H1 (cell line): ENCODE measurements at regions not wholly inside any gene's neighbourhood (a gene's known extent, or its start where the extent isn't known, plus 50 kb on each side); places are given as distances from the start of the nearest gene placed in this dataset.

Source experiments
- CTCF ChIA-PET: fragments of 300-600 bp; sonication (Branson Sonifier 250); formaldehyde crosslinking; loops from one replicate; lab custom pipeline; 2021; ENCODE audit not compliant: partially characterized antibody; lab: Charles Lee
- POLR2A ChIA-PET: fragments of 300-600 bp; sonication (Branson Sonifier 250); formaldehyde crosslinking; loops from one replicate; lab custom pipeline; 2021; ENCODE audit warnings: inconsistent platforms; ENCODE audit not compliant: partially characterized antibody; lab: Charles Lee
- DNase-seq, 2 experiments: peaks; one replicate each; pipeline versions ENCODE4 v3.0.0 to v3.0.0-alpha.2; 2010 to 2022; ENCODE audit warnings: low spot score in 2 of 2, low read depth in 1 of 2, mixed read lengths in 1 of 2
- FAIRE-seq: peaks from 2 replicates; lab custom pipeline; 2011; peaks lifted over from hg19 to GRCh38; lab: Jason Lieb, UNC
- H2AFZ ChIP-seq: 2 replicates; pipeline ENCODE4 v1.8.1; 2012; ENCODE audit warnings: low read length, inconsistent platforms
- H2AK5ac ChIP-seq: 2 replicates; pipeline ENCODE4 v1.6.1; 2013; ENCODE audit warnings: low read depth, low read length
- H2BK120ac ChIP-seq: replicated peaks from 2 replicates; pipeline ENCODE3; 2013; ENCODE audit warnings: low read depth, low read length, inconsistent platforms
- H2BK12ac ChIP-seq: 2 replicates; pipeline ENCODE4 v1.6.1; 2013; ENCODE audit warnings: low read depth, low read length
- H2BK15ac ChIP-seq: 2 replicates; pipeline ENCODE4 v1.6.1; 2013; ENCODE audit warnings: low read length
- H2BK20ac ChIP-seq: 2 replicates; pipeline ENCODE4 v1.6.1; 2013; ENCODE audit warnings: low read length
- H2BK5ac ChIP-seq: 2 replicates; pipeline ENCODE4 v1.6.1; 2013; ENCODE audit warnings: low read depth, low read length
- H3K14ac ChIP-seq: 2 replicates; pipeline ENCODE4 v1.6.1; 2013; ENCODE audit warnings: inconsistent platforms; ENCODE audit not compliant: insufficient read length
- H3K18ac ChIP-seq: 2 replicates; pipeline ENCODE4 v1.6.1; 2013; ENCODE audit warnings: low read length; ENCODE audit errors: extremely low read depth
- H3K23ac ChIP-seq: 2 replicates; pipeline ENCODE4 v1.6.1; 2013; ENCODE audit warnings: inconsistent platforms; ENCODE audit not compliant: insufficient read length
- H3K23me2 ChIP-seq: 2 replicates; pipeline ENCODE4 v1.6.1; 2013; ENCODE audit warnings: low read depth, low read length
- H3K27ac ChIP-seq: 2 replicates; pipeline ENCODE4 v1.6.1; 2011; ENCODE audit warnings: low read depth, low read length, inconsistent platforms
- H3K27me3 ChIP-seq, 4 experiments: replicated peaks in 1 of 4; 1 replicate in 1 of 4; 2 replicates in 3 of 4; pipeline versions ENCODE4 v1.6.1 to v1.8.1; 2011 to 2013; ENCODE audit warnings: low read length in 3 of 4, mild to moderate bottlenecking in 3 of 4, inconsistent platforms in 2 of 4, mixed read lengths in 2 of 4, moderate library complexity in 1 of 4; ENCODE audit not compliant: control insufficient read depth in 3 of 4, insufficient read depth in 3 of 4; ENCODE audit errors: extremely low read depth in 1 of 4
- H3K36me3 ChIP-seq, 4 experiments: 2 replicates each; pipeline versions ENCODE4 v1.6.1 to v1.8.1; 2011 to 2013; ENCODE audit warnings: mild to moderate bottlenecking in 4 of 4, low read length in 3 of 4, moderate library complexity in 2 of 4, control low read depth in 1 of 4, inconsistent platforms in 1 of 4; ENCODE audit not compliant: insufficient read depth in 4 of 4, control insufficient read depth in 2 of 4
- H3K4ac ChIP-seq: replicated peaks from 2 replicates; pipeline ENCODE3; 2013; ENCODE audit warnings: low read length, low read depth, mixed read lengths, inconsistent platforms; ENCODE audit not compliant: insufficient read length
- H3K4me1 ChIP-seq, 4 experiments: replicated peaks in 1 of 4; 1 replicate in 1 of 4; 2 replicates in 3 of 4; pipeline versions ENCODE4 v1.6.1 to v1.8.1; 2011 to 2013; ENCODE audit warnings: low read length in 3 of 4, inconsistent platforms in 2 of 4, mixed read lengths in 1 of 4; ENCODE audit not compliant: insufficient read depth in 4 of 4, control insufficient read depth in 3 of 4
- H3K4me2 ChIP-seq, 2 experiments: 2 replicates each; pipeline versions ENCODE4 v1.6.1 to v1.8.1; 2011 to 2013; ENCODE audit warnings: low read depth in 2 of 2, low read length in 2 of 2, control low read depth in 1 of 2, inconsistent platforms in 1 of 2, mild to moderate bottlenecking in 1 of 2; ENCODE audit not compliant: insufficient read depth in 1 of 2
- H3K4me3 ChIP-seq, 4 experiments: fragments of 200-600, 300-600 bp in 1 of 4; sonication (generic), shearing (Covaris generic), sonication (Bioruptor Twin) in 1 of 4; 2 replicates each; pipeline versions ENCODE4 v1.5.1 to v1.8.1; 2011 to 2016; ENCODE audit warnings: low read length in 4 of 4, low read depth in 3 of 4, control low read depth in 2 of 4, inconsistent platforms in 2 of 4, mild to moderate bottlenecking in 2 of 4, mixed read lengths in 1 of 4, moderate library complexity in 1 of 4; ENCODE audit not compliant: insufficient read depth in 2 of 4; ENCODE audit errors: extremely low read depth in 1 of 4
- H3K56ac ChIP-seq: replicated peaks from 2 replicates; pipeline ENCODE3; 2013; ENCODE audit warnings: low read depth, mild to moderate bottlenecking, mixed read lengths, low read length, inconsistent platforms; ENCODE audit not compliant: insufficient read length
- H3K79me1 ChIP-seq: 2 replicates; pipeline ENCODE4 v1.6.1; 2013; ENCODE audit warnings: low read depth, low read length, control low read depth
- H3K79me2 ChIP-seq, 2 experiments: 2 replicates each; pipeline versions ENCODE4 v1.6.1 to v1.8.1; 2012 to 2013; ENCODE audit warnings: low read length in 2 of 2, mild to moderate bottlenecking in 2 of 2, inconsistent platforms in 1 of 2; ENCODE audit not compliant: insufficient read depth in 2 of 2, control insufficient read depth in 1 of 2
- H3K9ac ChIP-seq, 4 experiments: replicated peaks in 1 of 4; 1 replicate in 1 of 4; 2 replicates in 3 of 4; pipeline versions ENCODE4 v1.6.1 to v1.8.1; 2011 to 2013; ENCODE audit warnings: low read depth in 3 of 4, low read length in 3 of 4, control low read depth in 2 of 4, mild to moderate bottlenecking in 2 of 4, moderate library complexity in 2 of 4, inconsistent platforms in 1 of 4; ENCODE audit errors: extremely low read depth in 1 of 4
- H3K9me3 ChIP-seq, 2 experiments: 2 replicates each; pipeline versions ENCODE4 v1.6.1 to v1.8.1; 2012 to 2013; ENCODE audit warnings: mild to moderate bottlenecking in 2 of 2, moderate library complexity in 2 of 2, control low read depth in 1 of 2, inconsistent platforms in 1 of 2, low read depth in 1 of 2, low read length in 1 of 2, mixed read lengths in 1 of 2; ENCODE audit not compliant: insufficient read depth in 2 of 2
- H4K20me1 ChIP-seq, 2 experiments: replicated peaks in 1 of 2; 2 replicates each; pipeline versions ENCODE3 to v1.8.1; 2011 to 2013; ENCODE audit warnings: inconsistent platforms in 2 of 2, low read length in 2 of 2, mild to moderate bottlenecking in 1 of 2; ENCODE audit not compliant: insufficient read depth in 2 of 2, control insufficient read depth in 1 of 2
- H4K5ac ChIP-seq: 2 replicates; pipeline ENCODE4 v1.6.1; 2013; ENCODE audit warnings: low read length, low read depth, mixed read lengths, inconsistent platforms; ENCODE audit not compliant: insufficient read length
- H4K8ac ChIP-seq: 2 replicates; pipeline ENCODE4 v1.8.0; 2013; ENCODE audit warnings: mild to moderate bottlenecking, moderate library complexity, low read length, inconsistent platforms; ENCODE audit not compliant: insufficient read depth; ENCODE audit errors: extremely low read depth
- H4K91ac ChIP-seq: replicated peaks from 2 replicates; pipeline ENCODE3; 2013; ENCODE audit warnings: low read length, mixed read lengths, inconsistent platforms; ENCODE audit not compliant: insufficient read length
- ATF3 ChIP-seq: IDR thresholded peaks from 2 replicates; pipeline ENCODE4 v1.6.1; 2011; ENCODE audit warnings: low read depth, mild to moderate bottlenecking, low read length; ENCODE audit not compliant: insufficient read depth
- HDAC2 ChIP-seq, 2 experiments: fragments of 300-600 bp in 1 of 2; sonication (generic) in 1 of 2; IDR thresholded peaks; 2 replicates each; pipeline ENCODE4 v1.6.1; 2011 to 2012; ENCODE audit warnings: low read depth in 2 of 2, low read length in 2 of 2, mild to moderate bottlenecking in 2 of 2, moderate library complexity in 2 of 2, borderline replicate concordance in 1 of 2, inconsistent platforms in 1 of 2
- JUND ChIP-seq: IDR thresholded peaks from 2 replicates; pipeline ENCODE4 v1.6.1; 2011; ENCODE audit warnings: mild to moderate bottlenecking, improper control_type of control experiment, low read length
- KDM1A ChIP-seq: fragments of 200-600, 300-600 bp; sonication (generic); IDR thresholded peaks from 2 replicates; pipeline ENCODE4 v1.7.1; 2016; ENCODE audit warnings: mild to moderate bottlenecking, low read length, borderline replicate concordance
- MAFK ChIP-seq: IDR thresholded peaks from 2 replicates; pipeline ENCODE4 v1.6.1; 2012; ENCODE audit warnings: low read depth, mild to moderate bottlenecking, improper control_type of control experiment, low read length
- NANOG ChIP-seq: IDR thresholded peaks from 2 replicates; pipeline ENCODE4 v1.6.1; 2011; ENCODE audit warnings: low read length, low read depth, mild to moderate bottlenecking, inconsistent platforms; ENCODE audit not compliant: insufficient read depth, poor library complexity, severe bottlenecking
- PHF8 ChIP-seq: fragments of 200-600 bp; sonication (generic); conservative IDR thresholded peaks from 2 replicates; pipeline ENCODE4 v1.7.1; 2012; ENCODE audit warnings: low read depth, mild to moderate bottlenecking, inconsistent platforms, low read length, moderate library complexity
- RBBP5 ChIP-seq: IDR thresholded peaks from 2 replicates; pipeline ENCODE4 v1.7.1; 2012; ENCODE audit warnings: low read depth, mild to moderate bottlenecking, inconsistent platforms, low read length, moderate library complexity, borderline replicate concordance
- RXRA ChIP-seq: IDR thresholded peaks from 2 replicates; pipeline ENCODE4 v1.6.1; 2011; ENCODE audit warnings: low read depth, mild to moderate bottlenecking, low read length, moderate library complexity; ENCODE audit not compliant: insufficient read depth
- SIRT6 ChIP-seq: IDR thresholded peaks from one replicate; pipeline ENCODE4 v1.7.1; 2012; ENCODE audit warnings: low read length, inconsistent platforms
- TAF1 ChIP-seq: IDR thresholded peaks from 2 replicates; pipeline ENCODE4 v1.6.1; 2011; ENCODE audit warnings: mild to moderate bottlenecking, low read depth, low read length
- TAF7 ChIP-seq: optimal IDR thresholded peaks from 2 replicates; pipeline ENCODE3; 2011; ENCODE audit warnings: low read depth, mild to moderate bottlenecking, inconsistent platforms, low read length, moderate library complexity, borderline replicate concordance
- TF ChIP-seq, protein P1 (sequence below): IDR thresholded peaks from 2 replicates; pipeline ENCODE4 v1.6.1; 2011; ENCODE audit warnings: low read length, improper control_type of control experiment

- Histone ChIP-seq H3K23ac (no peak overlapping the region), H3K9me3 (0 out of 4 replicates have a peak, but pooled peaks cover 0 to 2% of the 10 kb centered on the region in 2 experiments), H3K4me3 (no peak overlapping the region), H4K20me1 (no peaks in the 10 kb centered on the region), H3K79me2 (no peaks in the 10 kb centered on the region), H2BK120ac (no peak overlapping the region), H3K4me1 (no peaks in the 10 kb centered on the region), H3K4ac (no peak overlapping the region), H3K79me1 (no peaks in the 10 kb centered on the region), H2BK15ac (no peak overlapping the region), H3K4me2 (no peak overlapping the region), H2AK5ac (no peak overlapping the region), H3K9ac (no peak overlapping the region), H3K36me3 (no peaks in the 10 kb centered on the region), H4K91ac (no peak overlapping the region), H2BK12ac (no peak overlapping the region), H3K56ac (no peak overlapping the region), H3K27me3 (no peaks in the 10 kb centered on the region), H3K14ac (no peak overlapping the region), H4K5ac (no peak overlapping the region), H2BK5ac (no peak overlapping the region), H3K27ac (no peak overlapping the region), H2BK20ac (no peak overlapping the region), H3K23me2 (no peaks in the 10 kb centered on the region), H2AFZ (no peak overlapping the region), H4K8ac (no peak overlapping the region), H3K18ac (no peak overlapping the region)
- FAIRE-seq (no peak), DNase-seq (no peak)
- ChIA-PET POLR2A (no interaction called here), CTCF (interaction anchor here (0.6 kb wide), 1 partner anchor 27 kb away, joined by 3 read pairs; no protein-coding TSS in a partner anchor)
- no peak for TF ChIP-seq ATF3
- no peak for TF ChIP-seq KDM1A
- no peak for TF ChIP-seq MAFK
- no peak for TF ChIP-seq SIRT6
- TF ChIP-seq TAF1, result no peak
- no peak for TF ChIP-seq RXRA
- TF ChIP-seq, protein P1, sequence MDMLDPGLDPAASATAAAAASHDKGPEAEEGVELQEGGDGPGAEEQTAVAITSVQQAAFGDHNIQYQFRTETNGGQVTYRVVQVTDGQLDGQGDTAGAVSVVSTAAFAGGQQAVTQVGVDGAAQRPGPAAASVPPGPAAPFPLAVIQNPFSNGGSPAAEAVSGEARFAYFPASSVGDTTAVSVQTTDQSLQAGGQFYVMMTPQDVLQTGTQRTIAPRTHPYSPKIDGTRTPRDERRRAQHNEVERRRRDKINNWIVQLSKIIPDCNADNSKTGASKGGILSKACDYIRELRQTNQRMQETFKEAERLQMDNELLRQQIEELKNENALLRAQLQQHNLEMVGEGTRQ, result no peak
- TF ChIP-seq TAF7, result no peak
- no peak for TF ChIP-seq HDAC2 (IDR thresholded peaks at IDR 0.05; ENCODE audit: borderline replicate concordance in 1 of 2, low read depth in 2 of 2, low read length in 2 of 2)
- no peak for TF ChIP-seq PHF8
- no peak for TF ChIP-seq NANOG
- TF ChIP-seq JUND, result no peak
- TF ChIP-seq RBBP5, result no peak
Measured at GRCh38 chr4:124061413-124061812, 651.1 kb downstream of the ANKRD50 start.
